ENCODE measurements at regions not wholly inside any gene's neighbourhood (a gene's known extent, or its start where the extent isn't known, plus 50 kb on each side); places are given as distances from the start of the nearest gene placed in this dataset.

- no TSS peak for BruUV-seq (replicated peaks)
- no peak for DNase-seq (ENCODE audit: extremely low read depth in 1 of 4, low spot score in 3 of 4)
- CTCF ChIA-PET (ENCODE audit: low intra/inter-chr PET ratio): no interaction called here
- Histone ChIP-seq H3K4me2 (ENCODE audit: insufficient read depth, low read length) (no peak overlapping the region), H3K9ac (ENCODE audit: insufficient read depth in 1 of 2, low read depth in 2 of 2, low read length in 2 of 2) (no peak overlapping the region), H3K36me3 (ENCODE audit: control insufficient read depth, insufficient read depth, low read length) (no peaks in the 10 kb centered on the region), H3K27me3 (ENCODE audit: control insufficient read depth in 2 of 2, insufficient read depth in 2 of 2, low read length in 2 of 2) (no peaks in the 10 kb centered on the region), H3K9me3 (replicated peaks; ENCODE audit: control insufficient read depth, insufficient read depth, low read depth, low read length) (no peaks in the 10 kb centered on the region), H3K79me2 (ENCODE audit: control insufficient read depth, insufficient read depth, low read length) (no peaks in the 10 kb centered on the region), H4K20me1 (replicated peaks; ENCODE audit: control insufficient read depth, insufficient read depth, low read length) (no peaks in the 10 kb centered on the region), H3K9me1 (ENCODE audit: control insufficient read depth, insufficient read depth, low read length) (no peaks in the 10 kb centered on the region), H3K4me3 (no peak overlapping the region), H2AFZ (ENCODE audit: low read depth, low read length) (no peak overlapping the region), H3K27ac (ENCODE audit: extremely low read depth, low read depth, low read length) (no peak overlapping the region), H3K4me1 (replicated peaks in 1 of 2; ENCODE audit: control insufficient read depth in 2 of 2, insufficient read depth in 2 of 2, low read length in 2 of 2) (no peaks in the 10 kb centered on the region)
- no peak for TF ChIP-seq PRPF4 (IDR thresholded peaks at IDR 0.05; ENCODE audit: insufficient read depth, low read depth, low read length, poor library complexity, severe bottlenecking)
- no peak for TF ChIP-seq MAZ (CRISPR knock-in tag; conservative IDR thresholded peaks at IDR 0.05 in 1 of 2, IDR thresholded peaks at IDR 0.05 in 1 of 2)
- POLR2A ChIA-PET: no interaction called here
- intact Hi-C loops (cut with micrococcal nuclease) (no loop called here), in situ Hi-C loops (cut with MboI) (loop anchor here (25.0 kb wide), 1 partner anchor 1376 kb away; no protein-coding TSS in a partner anchor)
- 30% methylated on average over 3 of the region's 3 CpGs for WGBS (ENCODE audit: insufficient coverage, low coverage, missing lambda C conversion rate)
- no peak for ATAC-seq
- no peak for FAIRE-seq
Measured at GRCh38 chr15:36511594-36511993, 67.8 kb upstream of the CDIN1 start.

GRCh38 chr15:36517758-36518157 is 61.7 kb upstream of the CDIN1 start:
- ChIA-PET POLR2A (no interaction called here), CTCF (ENCODE audit: low intra/inter-chr PET ratio) (no interaction called here)
- no peaks in the 10 kb centered on the region for H3K4me1 ChIP-seq (replicated peaks in 1 of 2; ENCODE audit: control insufficient read depth in 2 of 2, insufficient read depth in 2 of 2, low read length in 2 of 2)
- H3K9me3 ChIP-seq (replicated peaks; ENCODE audit: control insufficient read depth, insufficient read depth, low read depth, low read length): no peaks in the 10 kb centered on the region
- H3K27ac ChIP-seq (ENCODE audit: extremely low read depth, low read depth, low read length): no peak overlapping the region
- BruUV-seq (replicated peaks): no TSS peak
- WGBS (ENCODE audit: insufficient coverage, low coverage, missing lambda C conversion rate): 6% methylated on average over 1 of the region's 1 CpG
- H3K36me3 ChIP-seq (ENCODE audit: control insufficient read depth, insufficient read depth, low read length): no peaks in the 10 kb centered on the region
- peaks cover 0 to 2% of the 10 kb centered on the region in 2 experiments; a peak in 1 of 5 replicates for H3K27me3 ChIP-seq (ENCODE audit: control insufficient read depth in 2 of 2, insufficient read depth in 2 of 2, low read length in 2 of 2)
- no peaks in the 10 kb centered on the region for H4K20me1 ChIP-seq (replicated peaks; ENCODE audit: control insufficient read depth, insufficient read depth, low read length)
- DNase-seq (ENCODE audit: extremely low read depth in 1 of 4, low spot score in 3 of 4) (no peak), ATAC-seq (no peak), FAIRE-seq (no peak)
- in situ Hi-C loops (cut with MboI) (loop anchor here (25.0 kb wide), 1 partner anchor 1370 kb away; no protein-coding TSS in a partner anchor), intact Hi-C loops (cut with micrococcal nuclease) (no loop called here)
- H2AFZ ChIP-seq (ENCODE audit: low read depth, low read length): no peak overlapping the region
- H3K4me3 ChIP-seq: no peak overlapping the region
- no peak overlapping the region for H3K4me2 ChIP-seq (ENCODE audit: insufficient read depth, low read length)
- no peaks in the 10 kb centered on the region for H3K79me2 ChIP-seq (ENCODE audit: control insufficient read depth, insufficient read depth, low read length)
- no peaks in the 10 kb centered on the region for H3K9me1 ChIP-seq (ENCODE audit: control insufficient read depth, insufficient read depth, low read length)
- H3K9ac ChIP-seq (ENCODE audit: insufficient read depth in 1 of 2, low read depth in 2 of 2, low read length in 2 of 2): no peak overlapping the region
- TF ChIP-seq ZNF124 (CRISPR knock-in tag; IDR thresholded peaks at IDR 0.05) (no peak), EP300 (IDR thresholded peaks at IDR 0.05; ENCODE audit: low read length) (no peak), TFAP4 (CRISPR knock-in tag; IDR thresholded peaks at IDR 0.05; ENCODE audit: borderline replicate concordance) (no peak), CHCHD3 (CRISPR knock-in tag; IDR thresholded peaks at IDR 0.05) (no peak), ESRRB (CRISPR knock-in tag; IDR thresholded peaks at IDR 0.05; ENCODE audit: borderline replicate concordance) (no peak), ZFX (CRISPR knock-in tag; IDR thresholded peaks at IDR 0.05) (no peak), STAG1 (CRISPR knock-in tag; IDR thresholded peaks at IDR 0.05; ENCODE audit: borderline replicate concordance) (no peak)
- TF ChIP-seq, protein P1, sequence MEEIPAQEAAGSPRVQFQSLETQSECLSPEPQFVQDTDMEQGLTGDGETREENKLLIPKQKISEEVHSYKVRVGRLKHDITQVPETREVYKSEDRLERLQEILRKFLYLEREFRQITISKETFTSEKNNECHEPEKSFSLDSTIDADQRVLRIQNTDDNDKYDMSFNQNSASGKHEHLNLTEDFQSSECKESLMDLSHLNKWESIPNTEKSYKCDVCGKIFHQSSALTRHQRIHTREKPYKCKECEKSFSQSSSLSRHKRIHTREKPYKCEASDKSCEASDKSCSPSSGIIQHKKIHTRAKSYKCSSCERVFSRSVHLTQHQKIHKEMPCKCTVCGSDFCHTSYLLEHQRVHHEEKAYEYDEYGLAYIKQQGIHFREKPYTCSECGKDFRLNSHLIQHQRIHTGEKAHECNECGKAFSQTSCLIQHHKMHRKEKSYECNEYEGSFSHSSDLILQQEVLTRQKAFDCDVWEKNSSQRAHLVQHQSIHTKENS (CRISPR knock-in tag; IDR thresholded peaks at IDR 0.05): no peak
- TF ChIP-seq, protein P2, sequence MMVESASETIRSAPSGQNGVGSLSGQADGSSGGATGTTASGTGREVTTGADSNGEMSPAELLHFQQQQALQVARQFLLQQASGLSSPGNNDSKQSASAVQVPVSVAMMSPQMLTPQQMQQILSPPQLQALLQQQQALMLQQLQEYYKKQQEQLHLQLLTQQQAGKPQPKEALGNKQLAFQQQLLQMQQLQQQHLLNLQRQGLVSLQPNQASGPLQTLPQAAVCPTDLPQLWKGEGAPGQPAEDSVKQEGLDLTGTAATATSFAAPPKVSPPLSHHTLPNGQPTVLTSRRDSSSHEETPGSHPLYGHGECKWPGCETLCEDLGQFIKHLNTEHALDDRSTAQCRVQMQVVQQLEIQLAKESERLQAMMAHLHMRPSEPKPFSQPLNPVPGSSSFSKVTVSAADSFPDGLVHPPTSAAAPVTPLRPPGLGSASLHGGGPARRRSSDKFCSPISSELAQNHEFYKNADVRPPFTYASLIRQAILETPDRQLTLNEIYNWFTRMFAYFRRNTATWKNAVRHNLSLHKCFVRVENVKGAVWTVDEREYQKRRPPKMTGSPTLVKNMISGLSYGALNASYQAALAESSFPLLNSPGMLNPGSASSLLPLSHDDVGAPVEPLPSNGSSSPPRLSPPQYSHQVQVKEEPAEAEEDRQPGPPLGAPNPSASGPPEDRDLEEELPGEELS (CRISPR knock-in tag; IDR thresholded peaks at IDR 0.05; ENCODE audit: borderline replicate concordance): no peak
